A673 (cell line): ENCODE measurements at regions not wholly inside any gene's neighbourhood (a gene's known extent, or its start where the extent isn't known, plus 50 kb on each side); places are given as distances from the start of the nearest gene placed in this dataset.

ENCODE experiments used
- BruUV-seq: library from RNA; stranded (reverse); fragments of 400-500 nt; replicated peaks from 2 replicates; lab custom pipeline; 2021; lab: Mats Ljungman, UMichigan
- CTCF ChIA-PET: fragments of 300-600 bp; sonication (Branson Sonifier 250); formaldehyde crosslinking; loops from one replicate; lab custom pipeline; 2022; ENCODE audit warnings: antibody characterized with exemption; lab: Charles Lee
- POLR2A ChIA-PET: fragments of 300-600 bp; sonication (Branson Sonifier 250); formaldehyde crosslinking; loops from one replicate; lab custom pipeline; 2022; ENCODE audit warnings: antibody characterized with exemption; ENCODE audit not compliant: low non-redundant PET; lab: Charles Lee
- DNase-seq: peaks from one replicate; pipeline ENCODE4 v3.0.0-alpha.2; 2015; ENCODE audit warnings: low spot score
- H3K27ac ChIP-seq: fragments of 200-600 bp; sonication (generic); 2 replicates; pipeline ENCODE4 v1.5.1; 2016; ENCODE audit warnings: mixed run types, low read depth, mild to moderate bottlenecking, mixed read lengths, antibody characterized with exemption, low read length; ENCODE audit not compliant: poor library complexity, severe bottlenecking
- H3K27me3 ChIP-seq: fragments of 200-600 bp; sonication (generic); replicated peaks from 2 replicates; pipeline ENCODE4 v1.6.1; 2017; ENCODE audit warnings: mixed run types, low read depth, mild to moderate bottlenecking, mixed read lengths, antibody characterized with exemption, low read length; ENCODE audit not compliant: insufficient read depth, poor library complexity
- H3K36me3 ChIP-seq: fragments of 200-600 bp; sonication (generic); 2 replicates; pipeline ENCODE4 v1.6.1; 2016; ENCODE audit warnings: mixed run types, mild to moderate bottlenecking, mixed read lengths, antibody characterized with exemption, low read length; ENCODE audit not compliant: insufficient read depth, poor library complexity, severe bottlenecking
- H3K4me1 ChIP-seq: fragments of 200-600 bp; sonication (generic); 2 replicates; pipeline ENCODE4 v1.6.1; 2017; ENCODE audit warnings: mixed run types, mild to moderate bottlenecking, mixed read lengths, antibody characterized with exemption, low read length; ENCODE audit not compliant: insufficient read depth, poor library complexity, severe bottlenecking
- H3K4me3 ChIP-seq: fragments of 200-600 bp; sonication (generic); 2 replicates; pipeline ENCODE4 v1.5.1; 2016; ENCODE audit warnings: low read depth, mixed run types, mild to moderate bottlenecking, mixed read lengths, low read length; ENCODE audit not compliant: poor library complexity, severe bottlenecking
- H3K9me3 ChIP-seq: fragments of 200-600 bp; sonication (generic); 2 replicates; pipeline ENCODE4 v1.6.1; 2016; ENCODE audit warnings: mixed run types, low read depth, mild to moderate bottlenecking, mixed read lengths, antibody characterized with exemption, low read length; ENCODE audit not compliant: poor library complexity, severe bottlenecking
- EZH2 ChIP-seq: fragments of 200-600 bp; sonication (generic); IDR thresholded peaks from 2 replicates; pipeline ENCODE4 v1.6.1; 2017; ENCODE audit warnings: borderline replicate concordance, low read depth, mild to moderate bottlenecking, mixed read lengths, antibody characterized with exemption, low read length; ENCODE audit not compliant: poor library complexity, severe bottlenecking
- intact Hi-C: fragments of 100-400 bp; cut with micrococcal nuclease; formaldehyde crosslinking; loops from one replicate; pipeline ENCODE4 v1.10.0; 2022; ENCODE audit not compliant: unreplicated experiment
- TF ChIP-seq, protein P1 (sequence below): fragments of 300-800, 200-600 bp; sonication (generic); conservative IDR thresholded peaks from 2 replicates; pipeline ENCODE4 v1.5.1; 2017; ENCODE audit warnings: low read depth, mild to moderate bottlenecking, antibody characterized with exemption, low read length, moderate library complexity, mixed read lengths

- CTCF ChIA-PET, result no interaction called here
- POLR2A ChIA-PET, result no interaction called here
- no TSS peak for BruUV-seq
- intact Hi-C loops, result no loop called here
- Histone ChIP-seq H3K36me3 (no peaks in the 10 kb centered on the region), H3K4me3 (no peak overlapping the region), H3K27ac (no peak overlapping the region), H3K27me3 (no peaks in the 10 kb centered on the region), H3K9me3 (no peaks in the 10 kb centered on the region), H3K4me1 (no peaks in the 10 kb centered on the region)
- TF ChIP-seq EZH2, result no peak
- TF ChIP-seq, protein P1, sequence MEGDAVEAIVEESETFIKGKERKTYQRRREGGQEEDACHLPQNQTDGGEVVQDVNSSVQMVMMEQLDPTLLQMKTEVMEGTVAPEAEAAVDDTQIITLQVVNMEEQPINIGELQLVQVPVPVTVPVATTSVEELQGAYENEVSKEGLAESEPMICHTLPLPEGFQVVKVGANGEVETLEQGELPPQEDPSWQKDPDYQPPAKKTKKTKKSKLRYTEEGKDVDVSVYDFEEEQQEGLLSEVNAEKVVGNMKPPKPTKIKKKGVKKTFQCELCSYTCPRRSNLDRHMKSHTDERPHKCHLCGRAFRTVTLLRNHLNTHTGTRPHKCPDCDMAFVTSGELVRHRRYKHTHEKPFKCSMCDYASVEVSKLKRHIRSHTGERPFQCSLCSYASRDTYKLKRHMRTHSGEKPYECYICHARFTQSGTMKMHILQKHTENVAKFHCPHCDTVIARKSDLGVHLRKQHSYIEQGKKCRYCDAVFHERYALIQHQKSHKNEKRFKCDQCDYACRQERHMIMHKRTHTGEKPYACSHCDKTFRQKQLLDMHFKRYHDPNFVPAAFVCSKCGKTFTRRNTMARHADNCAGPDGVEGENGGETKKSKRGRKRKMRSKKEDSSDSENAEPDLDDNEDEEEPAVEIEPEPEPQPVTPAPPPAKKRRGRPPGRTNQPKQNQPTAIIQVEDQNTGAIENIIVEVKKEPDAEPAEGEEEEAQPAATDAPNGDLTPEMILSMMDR, result no peak
- DNase-seq, result no peak
Observed at GRCh38 chr5:62682059-62682458, 103.4 kb downstream of the LRRC70 start.

GRCh38 chr5:62681117-62681850 is 102.7 kb downstream of the LRRC70 start:
- Histone ChIP-seq H3K9me3 (no peaks in the 10 kb centered on the region), H3K27ac (no peak overlapping the region), H3K4me3 (no peak overlapping the region), H3K36me3 (no peaks in the 10 kb centered on the region), H3K4me1 (no peaks in the 10 kb centered on the region), H3K27me3 (no peaks in the 10 kb centered on the region)
- BruUV-seq, result no TSS peak
- POLR2A ChIA-PET, result no interaction called here
- no peak for DNase-seq
- intact Hi-C loops, result no loop called here
- TF ChIP-seq EZH2, result no peak
- TF ChIP-seq, protein P1, result no peak
- CTCF ChIA-PET, result no interaction called here

GRCh38 chr5:62680121-62680520 is 101.5 kb downstream of the LRRC70 start:
- no peak overlapping the region for H3K27ac ChIP-seq
- no peaks in the 10 kb centered on the region for H3K9me3 ChIP-seq
- no peaks in the 10 kb centered on the region for H3K36me3 ChIP-seq
- no peak overlapping the region for H3K4me3 ChIP-seq
- BruUV-seq, result no TSS peak
- no peaks in the 10 kb centered on the region for H3K4me1 ChIP-seq
- intact Hi-C loops, result no loop called here
- no peak for DNase-seq
- POLR2A ChIA-PET, result no interaction called here
- CTCF ChIA-PET, result no interaction called here
- no peaks in the 10 kb centered on the region for H3K27me3 ChIP-seq
- TF ChIP-seq, protein P1, result no peak
- no peak for TF ChIP-seq EZH2
